Activated CD8-positive, alpha-beta T cell treated with anti-CD3 and anti-CD28 coated beads, Interleukin-2, amount 10 ng/mL, durations not matched to agents 7 days and 5 days (primary cell): ENCODE measurements at regions not wholly inside any gene's neighbourhood (a gene's known extent, or its start where the extent isn't known, plus 50 kb on each side); places are given as distances from the start of the nearest gene placed in this dataset.
"Not testable (repeated sequence)": the region's sequence is repeated elsewhere in the genome, so short reads cannot be mapped to it uniquely, and the experiment has no call there.

Experiments
- ATAC-seq: fragments of 150-1000 bp; cut with Tn5 transposase; one replicate; pipeline ENCODE4 v1.10.0; 2021; ENCODE audit warnings: moderate library complexity
- CTCF ChIA-PET: fragments of 350-600 bp; sonication (Branson Sonifier 250); formaldehyde crosslinking; loops from one replicate; lab custom pipeline; 2021; ENCODE audit warnings: antibody characterized with exemption; lab: Charles Lee
- POLR2A ChIA-PET: fragments of 350-600 bp; sonication (Branson Sonifier 250); formaldehyde crosslinking; loops from one replicate; lab custom pipeline; 2021; ENCODE audit warnings: antibody characterized with exemption; lab: Charles Lee
- DNase-seq: peaks from one replicate; pipeline ENCODE4 v3.0.0-alpha.2; 2020
- H3K27ac Mint-ChIP-seq: one replicate; pipeline ENCODE4 v1.8.0; 2021; ENCODE audit warnings: mild to moderate bottlenecking, mixed read lengths
- H3K27me3 Mint-ChIP-seq: one replicate; pipeline ENCODE4 v1.8.0; 2021; ENCODE audit warnings: low read depth, mixed read lengths
- H3K36me3 Mint-ChIP-seq: one replicate; pipeline ENCODE4 v1.8.0; 2021; ENCODE audit warnings: low read depth, mixed read lengths
- H3K4me1 Mint-ChIP-seq: one replicate; pipeline ENCODE4 v1.8.0; 2021; ENCODE audit warnings: low read depth, mixed read lengths
- H3K4me3 Mint-ChIP-seq: one replicate; pipeline ENCODE4 v1.8.0; 2021; ENCODE audit warnings: mild to moderate bottlenecking, mixed read lengths
- H3K9me3 Mint-ChIP-seq: one replicate; pipeline ENCODE4 v1.8.0; 2022; ENCODE audit warnings: mixed read lengths; ENCODE audit not compliant: insufficient read depth

DNA sequence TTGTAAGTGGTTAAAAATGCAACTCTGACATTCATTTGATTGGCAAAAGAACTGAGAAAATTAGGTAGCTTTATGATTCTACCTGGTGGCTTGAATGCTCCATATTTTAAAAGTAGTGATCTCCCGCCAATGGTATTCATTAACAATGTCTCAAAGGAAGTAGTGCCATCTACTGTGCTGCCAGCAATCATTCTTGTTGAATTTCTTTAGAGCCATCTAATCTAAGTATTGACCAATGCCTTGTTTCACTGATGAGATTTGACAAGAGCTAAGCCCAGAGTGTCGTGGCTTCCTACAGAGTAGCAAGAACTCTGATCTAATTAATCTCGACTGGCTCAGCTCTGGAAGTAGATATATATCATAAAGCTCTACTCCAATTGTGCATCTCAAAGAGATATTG is 696.7 kb downstream of the C6orf118 start:
- ChIA-PET POLR2A (no interaction called here), CTCF (no interaction called here)
- DNase-seq (no peak), ATAC-seq (no peak)
- Mint-ChIP-seq H3K4me3 (no peak overlapping the region), H3K36me3 (no peaks in the 10 kb centered on the region), H3K9me3 (peaks cover 25% of the 10 kb centered on the region), H3K4me1 (no peaks in the 10 kb centered on the region), H3K27me3 (no peaks in the 10 kb centered on the region), H3K27ac (no peak overlapping the region)

DNA sequence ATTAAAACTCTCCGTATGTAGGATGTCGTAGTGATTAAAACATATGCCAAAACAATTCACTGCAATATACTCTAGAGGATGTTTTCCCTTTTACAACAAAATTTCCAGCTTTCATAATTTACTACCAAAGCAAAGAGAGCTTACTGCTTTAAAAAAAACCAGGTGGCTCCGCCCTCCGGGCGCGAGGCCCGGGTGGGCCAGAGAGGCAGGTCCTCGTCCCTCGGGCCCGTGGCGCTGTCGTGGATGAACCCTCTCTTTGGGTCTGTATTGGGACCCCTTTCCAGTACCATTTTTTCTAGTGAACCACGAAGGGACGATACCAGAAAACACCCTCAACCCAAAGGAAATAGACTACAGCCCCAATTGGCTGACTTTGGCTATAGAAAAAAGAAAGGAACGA is 698.5 kb downstream of the C6orf118 start:
- POLR2A ChIA-PET, H3K27ac Mint-ChIP-seq, H3K27me3 Mint-ChIP-seq, CTCF ChIA-PET, H3K4me1 Mint-ChIP-seq, DNase-seq, H3K36me3 Mint-ChIP-seq, H3K4me3 Mint-ChIP-seq: not testable (repeated sequence)
- ATAC-seq = peak; percentile 51
- H3K9me3 Mint-ChIP-seq = peaks cover 24% of the 10 kb centered on the region

DNA sequence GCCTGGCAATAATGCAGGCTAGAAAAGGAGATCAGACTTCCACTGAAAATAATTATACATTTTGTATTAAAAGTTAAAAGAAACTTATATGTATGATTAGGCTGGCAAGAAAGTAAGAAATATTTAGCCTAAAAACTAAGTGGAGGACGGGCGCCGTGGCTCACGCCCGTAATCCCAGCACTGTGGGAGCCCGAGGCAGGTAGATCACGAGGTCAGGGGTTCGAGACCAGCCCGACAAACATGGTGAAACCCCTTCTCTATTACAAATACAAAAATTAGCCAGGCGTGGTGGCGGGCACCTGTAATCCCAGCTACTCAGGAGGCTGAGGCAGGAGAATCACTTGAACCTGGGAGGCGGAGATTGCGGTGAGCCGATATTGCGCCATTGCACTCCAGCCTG is 707.0 kb downstream of the C6orf118 start:
- H3K36me3 Mint-ChIP-seq, ATAC-seq, H3K27me3 Mint-ChIP-seq, H3K4me3 Mint-ChIP-seq, DNase-seq, H3K4me1 Mint-ChIP-seq, CTCF ChIA-PET, H3K27ac Mint-ChIP-seq, POLR2A ChIA-PET: not testable (repeated sequence)
- peaks cover 12% of the 10 kb centered on the region for H3K9me3 Mint-ChIP-seq

DNA sequence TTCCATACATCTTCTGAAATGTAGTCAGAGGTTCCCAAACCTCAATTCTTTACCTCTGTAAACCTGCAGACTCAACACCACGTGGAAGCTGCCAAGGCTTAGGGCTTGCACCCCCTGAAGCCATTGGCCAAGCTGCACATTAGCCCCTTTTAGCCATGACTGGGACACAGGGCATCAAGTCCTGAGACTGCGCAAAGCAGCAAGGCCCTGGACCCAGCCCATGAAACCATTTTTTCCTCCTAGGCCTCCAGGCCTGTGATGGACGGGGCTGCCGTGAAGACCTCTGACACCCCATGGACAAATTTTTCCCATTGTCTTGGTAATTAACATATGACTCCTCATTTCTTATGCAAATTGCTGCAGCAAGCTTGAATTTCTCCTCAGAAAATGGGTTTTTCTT is 727.8 kb downstream of the C6orf118 start:
- no peaks in the 10 kb centered on the region for H3K36me3 Mint-ChIP-seq
- no peaks in the 10 kb centered on the region for H3K4me1 Mint-ChIP-seq
- no peak for DNase-seq
- H3K9me3 Mint-ChIP-seq = peaks cover 22% of the 10 kb centered on the region
- no peaks in the 10 kb centered on the region for H3K27me3 Mint-ChIP-seq
- POLR2A ChIA-PET = no interaction called here
- H3K27ac Mint-ChIP-seq = no peak overlapping the region
- CTCF ChIA-PET = no interaction called here
- ATAC-seq = no peak
- H3K4me3 Mint-ChIP-seq = no peak overlapping the region

DNA sequence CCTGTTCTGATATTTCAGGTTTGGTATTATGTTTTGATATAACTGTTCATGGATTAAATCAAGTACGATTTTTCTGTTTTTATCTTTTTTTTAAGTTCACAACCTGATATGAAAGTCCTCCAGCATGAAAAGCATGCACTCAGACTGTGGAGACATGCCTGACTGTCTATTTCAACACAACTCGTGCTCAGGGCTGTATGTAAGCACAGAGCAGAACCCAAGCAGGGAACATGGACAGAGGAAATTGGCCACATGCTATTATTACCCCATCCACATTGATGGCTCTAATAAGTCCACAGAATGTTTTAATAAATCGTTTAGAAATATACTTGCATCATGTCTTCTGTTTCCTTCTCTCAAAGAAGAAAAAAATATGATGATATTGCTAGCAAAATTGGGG is 730.4 kb downstream of the C6orf118 start:
- no peaks in the 10 kb centered on the region for H3K4me1 Mint-ChIP-seq
- no peaks in the 10 kb centered on the region for H3K27me3 Mint-ChIP-seq
- H3K36me3 Mint-ChIP-seq = no peaks in the 10 kb centered on the region
- no peak overlapping the region for H3K27ac Mint-ChIP-seq
- ChIA-PET CTCF (no interaction called here), POLR2A (no interaction called here)
- no peak overlapping the region for H3K4me3 Mint-ChIP-seq
- peaks cover 33% of the 10 kb centered on the region for H3K9me3 Mint-ChIP-seq
- ATAC-seq = no peak
- DNase-seq = no peak

DNA sequence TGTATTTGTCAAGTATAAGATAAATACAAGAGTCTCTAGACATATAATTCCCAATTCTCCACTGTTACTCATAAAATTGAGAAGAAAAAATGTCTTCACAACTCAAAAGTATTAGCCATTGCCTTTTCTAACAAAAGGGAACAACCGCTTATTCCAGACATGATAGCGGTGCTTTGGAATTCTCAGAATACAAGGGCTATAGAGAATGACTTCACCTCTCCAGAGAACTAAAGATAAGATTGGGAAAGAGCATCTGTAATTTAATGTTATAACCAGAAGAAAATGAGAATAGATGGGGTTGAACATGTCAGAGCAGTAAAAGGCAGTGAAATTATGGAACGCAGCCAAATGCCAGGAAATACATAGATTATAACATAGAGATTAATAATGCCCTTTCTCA is 730.8 kb downstream of the C6orf118 start:
- H3K27me3 Mint-ChIP-seq = no peaks in the 10 kb centered on the region
- no peak for ATAC-seq
- H3K4me3 Mint-ChIP-seq = no peak overlapping the region
- no peak for DNase-seq
- ChIA-PET CTCF (no interaction called here), POLR2A (no interaction called here)
- H3K27ac Mint-ChIP-seq = no peak overlapping the region
- peaks cover 33% of the 10 kb centered on the region for H3K9me3 Mint-ChIP-seq
- H3K4me1 Mint-ChIP-seq = no peaks in the 10 kb centered on the region
- H3K36me3 Mint-ChIP-seq = no peaks in the 10 kb centered on the region

DNA sequence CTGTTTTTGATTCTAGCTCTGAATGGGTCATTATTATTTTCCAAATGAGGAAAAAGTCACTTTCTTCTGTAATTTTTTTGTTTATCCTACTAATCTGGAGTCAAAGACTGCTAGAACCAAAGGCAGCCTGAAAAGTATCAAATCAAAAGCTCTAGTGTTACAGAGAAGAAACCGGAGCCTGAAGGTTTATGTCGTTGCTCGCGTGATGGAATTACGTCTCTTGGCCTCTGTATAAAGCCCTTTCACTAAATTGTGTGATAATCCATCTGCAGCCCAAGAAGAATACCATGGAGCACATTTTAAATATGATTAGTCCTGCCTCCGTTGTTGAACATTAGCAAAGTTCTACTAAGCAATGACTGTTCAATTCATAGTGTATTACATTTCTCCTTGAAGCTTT is 738.6 kb downstream of the C6orf118 start:
- H3K36me3 Mint-ChIP-seq = no peaks in the 10 kb centered on the region
- POLR2A ChIA-PET = no interaction called here
- CTCF ChIA-PET = no interaction called here
- DNase-seq (no peak), ATAC-seq (no peak)
- H3K27me3 Mint-ChIP-seq = no peaks in the 10 kb centered on the region
- H3K4me1 Mint-ChIP-seq = no peaks in the 10 kb centered on the region
- no peak overlapping the region for H3K4me3 Mint-ChIP-seq
- H3K9me3 Mint-ChIP-seq = peaks cover 8% of the 10 kb centered on the region
- no peak overlapping the region for H3K27ac Mint-ChIP-seq

DNA sequence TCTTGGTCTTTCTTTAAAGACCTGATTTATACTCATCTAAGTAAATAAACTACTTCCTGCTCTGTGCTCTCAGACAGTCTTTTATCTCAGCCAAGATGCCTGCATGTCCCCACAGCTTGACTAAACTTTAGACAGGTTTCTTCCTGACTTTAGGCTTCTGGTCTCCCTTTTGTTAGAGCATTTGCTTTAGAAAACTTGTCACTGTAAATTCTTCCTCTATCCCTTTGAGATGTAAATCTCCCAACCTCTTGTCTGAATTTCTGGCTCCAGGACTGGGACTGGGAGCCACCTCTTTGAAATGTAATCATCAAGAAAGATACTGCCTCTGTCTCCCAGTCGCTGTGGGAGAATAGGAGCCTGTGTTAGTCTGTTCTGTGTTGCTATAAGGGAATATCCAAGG is 739.9 kb downstream of the C6orf118 start:
- peaks cover 7% of the 10 kb centered on the region for H3K9me3 Mint-ChIP-seq
- no peaks in the 10 kb centered on the region for H3K27me3 Mint-ChIP-seq
- ATAC-seq (no peak), DNase-seq (no peak)
- CTCF ChIA-PET = no interaction called here
- H3K4me3 Mint-ChIP-seq = no peak overlapping the region
- no peaks in the 10 kb centered on the region for H3K36me3 Mint-ChIP-seq
- POLR2A ChIA-PET = no interaction called here
- H3K4me1 Mint-ChIP-seq = no peaks in the 10 kb centered on the region
- H3K27ac Mint-ChIP-seq = no peak overlapping the region

DNA sequence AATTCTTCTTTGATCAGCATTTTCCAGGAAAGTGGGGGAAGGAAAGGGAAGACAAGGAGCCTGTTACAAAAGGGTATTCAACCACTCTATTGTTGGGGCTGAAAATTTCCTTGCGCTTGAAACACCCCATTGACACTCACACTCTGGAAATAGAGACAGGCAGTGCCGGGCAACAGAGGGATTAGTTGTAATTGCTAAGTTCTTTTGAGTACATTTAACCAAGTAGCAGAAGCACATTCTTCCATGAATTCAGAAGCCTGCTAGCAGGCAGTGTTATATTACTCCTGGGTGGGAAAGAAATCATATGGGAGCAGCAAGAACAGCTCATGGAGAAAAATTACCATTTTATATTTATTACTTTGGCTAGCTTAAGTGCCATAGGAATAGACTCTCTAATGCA is 745.5 kb downstream of the C6orf118 start:
- peaks cover 9% of the 10 kb centered on the region for H3K9me3 Mint-ChIP-seq
- POLR2A ChIA-PET = no interaction called here
- no peaks in the 10 kb centered on the region for H3K4me1 Mint-ChIP-seq
- DNase-seq (no peak), ATAC-seq (no peak)
- H3K27ac Mint-ChIP-seq = no peak overlapping the region
- no peaks in the 10 kb centered on the region for H3K36me3 Mint-ChIP-seq
- CTCF ChIA-PET = no interaction called here
- H3K27me3 Mint-ChIP-seq = no peaks in the 10 kb centered on the region
- H3K4me3 Mint-ChIP-seq = no peak overlapping the region

DNA sequence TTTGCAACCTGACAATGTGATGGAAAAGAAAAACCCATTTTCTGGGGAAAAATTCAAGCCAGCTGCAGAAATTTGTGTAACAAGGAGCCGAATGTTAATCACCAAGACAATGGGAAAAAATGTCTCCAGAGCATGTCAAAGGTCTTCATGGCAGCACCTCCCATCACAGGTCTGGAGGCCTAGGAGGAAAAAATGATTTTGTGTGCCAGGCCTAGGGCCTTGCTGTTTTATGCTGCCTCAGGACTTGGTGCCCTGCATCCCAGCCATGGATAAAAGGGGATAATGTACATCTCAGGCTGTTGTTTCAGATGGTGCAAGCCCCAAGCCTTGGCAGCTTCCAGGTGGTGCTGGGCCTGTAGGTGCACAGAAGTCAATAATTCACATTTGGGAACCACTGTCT is 747.7 kb downstream of the C6orf118 start:
- H3K9me3 Mint-ChIP-seq = peaks cover 18% of the 10 kb centered on the region
- POLR2A ChIA-PET = no interaction called here
- ATAC-seq = no peak

DNA sequence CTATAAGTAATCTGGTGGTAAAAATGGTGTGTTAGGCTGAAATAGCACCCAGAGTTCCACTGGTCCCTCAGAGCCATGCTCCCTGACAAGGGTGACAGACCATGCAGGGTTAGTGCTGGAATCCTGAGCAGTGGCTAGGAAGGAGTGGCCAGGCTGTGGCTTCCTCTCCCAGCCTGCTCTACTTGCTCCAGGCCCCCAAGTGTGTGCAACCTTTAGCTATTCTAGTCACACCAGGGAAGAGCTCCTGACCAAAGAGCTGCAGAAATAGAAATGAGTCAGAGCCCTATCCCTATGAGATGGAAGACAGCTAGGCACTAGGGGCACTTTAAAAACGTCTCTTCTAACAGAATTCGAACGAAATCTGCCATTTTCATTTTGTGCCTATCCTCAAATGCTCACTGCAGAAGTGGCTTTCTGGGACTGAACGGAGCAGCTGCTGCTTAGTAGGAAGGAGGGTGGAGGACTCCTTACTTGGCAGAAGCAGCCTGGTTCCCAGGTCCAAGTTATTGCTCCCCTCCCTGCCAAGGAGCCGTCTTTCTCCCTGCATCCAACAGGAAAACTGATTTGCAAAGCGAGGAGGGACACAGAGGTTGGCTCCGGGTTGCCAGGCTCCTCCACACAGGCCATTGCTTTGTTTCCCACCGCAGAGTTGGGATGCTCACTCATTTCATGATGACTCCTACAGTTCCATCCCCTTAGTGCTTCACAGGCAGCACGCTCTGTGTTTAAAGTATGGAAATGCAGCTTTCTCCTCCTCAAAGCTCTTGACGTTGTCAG is 754.5 kb downstream of the C6orf118 start:
- Mint-ChIP-seq H3K4me1 (no peaks in the 10 kb centered on the region), H3K36me3 (no peaks in the 10 kb centered on the region), H3K27me3 (no peaks in the 10 kb centered on the region), H3K4me3 (no peak overlapping the region), H3K9me3 (peaks cover 34% of the 10 kb centered on the region), H3K27ac (no peak overlapping the region)
- DNase-seq (no peak), ATAC-seq (no peak)
- ChIA-PET CTCF (no interaction called here), POLR2A (no interaction called here)

More for the DNA sequence above, 747.7 kb downstream of the C6orf118 start:
- Mint-ChIP-seq H3K27ac (no peak overlapping the region), H3K27me3 (no peaks in the 10 kb centered on the region), H3K4me3 (no peak overlapping the region), H3K36me3 (no peaks in the 10 kb centered on the region), H3K4me1 (no peaks in the 10 kb centered on the region)
- no peak for DNase-seq
- CTCF ChIA-PET = no interaction called here

DNA sequence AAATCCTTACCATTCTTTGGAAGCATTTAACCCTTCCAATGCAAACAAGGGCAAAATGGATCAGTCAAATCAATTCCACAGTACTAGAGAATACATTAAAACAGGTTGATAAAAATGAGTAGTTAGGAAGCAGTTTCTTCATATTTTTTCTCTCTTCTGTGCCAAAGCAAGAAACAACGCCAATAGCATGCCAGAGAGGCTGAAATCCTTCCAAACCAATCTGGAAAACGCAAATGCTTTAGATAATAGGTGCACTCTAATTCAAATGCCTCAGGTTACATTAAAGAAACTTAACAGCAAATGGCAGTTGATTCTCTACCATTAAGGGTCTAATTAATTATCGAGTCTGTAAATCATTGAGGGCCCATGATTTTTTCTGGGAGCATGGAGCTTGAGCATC is 755.2 kb downstream of the C6orf118 start:
- H3K4me3 Mint-ChIP-seq = no peak overlapping the region
- ChIA-PET CTCF (no interaction called here), POLR2A (no interaction called here)
- H3K4me1 Mint-ChIP-seq = no peaks in the 10 kb centered on the region
- no peak for ATAC-seq
- H3K27ac Mint-ChIP-seq = no peak overlapping the region
- no peaks in the 10 kb centered on the region for H3K36me3 Mint-ChIP-seq
- peaks cover 39% of the 10 kb centered on the region for H3K9me3 Mint-ChIP-seq
- no peaks in the 10 kb centered on the region for H3K27me3 Mint-ChIP-seq
- DNase-seq = no peak

DNA sequence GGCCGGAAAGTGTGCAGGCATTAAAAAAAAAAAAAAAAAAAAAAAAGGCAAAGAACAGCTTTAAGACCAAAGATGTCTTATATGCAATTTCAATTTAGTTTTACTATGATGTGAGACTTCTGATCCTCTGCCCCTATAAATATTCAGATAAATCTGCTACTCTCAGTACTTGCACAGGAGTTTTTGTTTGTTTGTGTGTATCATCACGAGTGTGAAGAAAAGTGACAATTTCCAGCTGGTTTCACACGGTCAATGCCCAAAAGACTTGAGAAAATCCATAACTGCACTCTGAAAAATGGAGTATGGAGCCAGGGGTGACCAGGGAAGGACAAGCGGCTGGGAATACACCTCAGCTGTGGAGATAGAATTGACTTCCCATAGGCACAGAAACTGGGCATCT is 757.7 kb downstream of the C6orf118 start:
- no peak for DNase-seq
- no peaks in the 10 kb centered on the region for H3K27me3 Mint-ChIP-seq
- no peaks in the 10 kb centered on the region for H3K4me1 Mint-ChIP-seq
- POLR2A ChIA-PET = no interaction called here
- H3K36me3 Mint-ChIP-seq = no peaks in the 10 kb centered on the region
- CTCF ChIA-PET = no interaction called here
- peaks cover 31% of the 10 kb centered on the region for H3K9me3 Mint-ChIP-seq
- ATAC-seq = no peak
- H3K27ac Mint-ChIP-seq = no peak overlapping the region
- no peak overlapping the region for H3K4me3 Mint-ChIP-seq
